Peyer's patch (tissue), 4 donors: ENCODE measurements at regions not wholly inside any gene's neighbourhood (a gene's known extent, or its start where the extent isn't known, plus 50 kb on each side); places are given as distances from the start of the nearest gene placed in this dataset.

ENCODE experiments used
- DNase-seq, 3 donors: peaks; one replicate each; pipeline ENCODE4 v3.0.0-alpha.2; 2017 to 2019
- H3K27ac ChIP-seq, 4 donors: fragments of 200-600 bp; sonication (generic); one replicate each; pipeline ENCODE4 v1.5.1; 2016 to 2019
- H3K27me3 ChIP-seq, 2 donors: fragments of 200-600 bp; sonication (generic); one replicate each; pipeline ENCODE4 v1.5.1; 2019
- H3K36me3 ChIP-seq, 3 donors: fragments of 200-600 bp; sonication (generic); one replicate each; pipeline ENCODE4 v1.5.1; 2016 to 2019
- H3K4me1 ChIP-seq, 4 donors: fragments of 200-600 bp; sonication (generic); one replicate each; pipeline ENCODE4 v1.5.1; 2016 to 2019
- H3K4me3 ChIP-seq, 4 donors: fragments of 200-600 bp; sonication (generic); 1 replicate in 3 of 4; 2 replicates in 1 of 4; pipeline ENCODE4 v1.5.1; 2016 to 2019; ENCODE audit warnings: mild to moderate bottlenecking in 1 of 4
- H3K9me3 ChIP-seq, 4 donors: fragments of 200-600 bp; sonication (generic); one replicate each; pipeline ENCODE4 v1.5.1; 2016 to 2019; ENCODE audit warnings: mild to moderate bottlenecking in 1 of 4
- POLR2A ChIP-seq, 2 donors: fragments of 450-650 bp; IDR thresholded peaks; one replicate each; pipeline ENCODE4 v1.5.1; 2017; ENCODE audit warnings: antibody characterized with exemption in 2 of 2, mild to moderate bottlenecking in 2 of 2, moderate library complexity in 2 of 2
- TF ChIP-seq, protein P1 (sequence below), 6 experiments: fragments of 450-650 bp in 4 of 6; fragments of 200-600 bp in 2 of 6; sonication (generic) in 1 of 6; IDR thresholded peaks; one replicate each; pipeline ENCODE4 v1.5.1; 2017 to 2019; ENCODE audit warnings: antibody characterized with exemption in 6 of 6, mild to moderate bottlenecking in 3 of 6, moderate library complexity in 1 of 6

DNA sequence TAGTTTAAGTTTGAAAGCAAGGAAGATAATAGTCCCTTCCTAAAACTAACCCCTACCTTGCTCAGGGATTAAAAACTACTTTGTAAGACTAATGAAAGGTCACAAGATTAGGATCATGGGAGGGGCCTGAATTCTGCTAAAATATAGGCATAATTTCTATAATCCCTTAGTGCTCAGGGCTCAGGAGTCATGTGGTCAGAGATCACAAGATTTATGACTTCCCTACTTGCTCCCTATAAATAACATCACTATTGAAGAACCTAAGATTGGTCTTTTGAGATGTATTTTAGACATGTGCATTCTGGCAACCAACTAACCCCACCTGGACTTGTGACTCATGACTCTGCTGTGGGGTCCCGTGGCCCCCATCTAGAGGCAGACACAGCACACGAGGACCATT is 81.1 kb downstream of the STMND1 start:
- Histone ChIP-seq H3K27me3 (no peaks in the 10 kb centered on the region), H3K27ac (no peak overlapping the region), H3K36me3 (no peaks in the 10 kb centered on the region), H3K4me3 (no peak overlapping the region), H3K4me1 (no peaks in the 10 kb centered on the region), H3K9me3 (no peaks in the 10 kb centered on the region)
- no peak for DNase-seq
- TF ChIP-seq, protein P1, sequence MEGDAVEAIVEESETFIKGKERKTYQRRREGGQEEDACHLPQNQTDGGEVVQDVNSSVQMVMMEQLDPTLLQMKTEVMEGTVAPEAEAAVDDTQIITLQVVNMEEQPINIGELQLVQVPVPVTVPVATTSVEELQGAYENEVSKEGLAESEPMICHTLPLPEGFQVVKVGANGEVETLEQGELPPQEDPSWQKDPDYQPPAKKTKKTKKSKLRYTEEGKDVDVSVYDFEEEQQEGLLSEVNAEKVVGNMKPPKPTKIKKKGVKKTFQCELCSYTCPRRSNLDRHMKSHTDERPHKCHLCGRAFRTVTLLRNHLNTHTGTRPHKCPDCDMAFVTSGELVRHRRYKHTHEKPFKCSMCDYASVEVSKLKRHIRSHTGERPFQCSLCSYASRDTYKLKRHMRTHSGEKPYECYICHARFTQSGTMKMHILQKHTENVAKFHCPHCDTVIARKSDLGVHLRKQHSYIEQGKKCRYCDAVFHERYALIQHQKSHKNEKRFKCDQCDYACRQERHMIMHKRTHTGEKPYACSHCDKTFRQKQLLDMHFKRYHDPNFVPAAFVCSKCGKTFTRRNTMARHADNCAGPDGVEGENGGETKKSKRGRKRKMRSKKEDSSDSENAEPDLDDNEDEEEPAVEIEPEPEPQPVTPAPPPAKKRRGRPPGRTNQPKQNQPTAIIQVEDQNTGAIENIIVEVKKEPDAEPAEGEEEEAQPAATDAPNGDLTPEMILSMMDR (IDR thresholded peaks at IDR 0.05) = no peak
- TF ChIP-seq POLR2A (IDR thresholded peaks at IDR 0.05) = no peak

- no peak overlapping the region for H3K27ac ChIP-seq
- TF ChIP-seq POLR2A (IDR thresholded peaks at IDR 0.05) = no peak
- TF ChIP-seq, protein P1 (IDR thresholded peaks at IDR 0.05) = no peak
- no peaks in the 10 kb centered on the region for H3K9me3 ChIP-seq
- H3K4me3 ChIP-seq = no peak overlapping the region
- H3K27me3 ChIP-seq = no peaks in the 10 kb centered on the region
- DNase-seq = no peak
- H3K4me1 ChIP-seq = no peaks in the 10 kb centered on the region
- no peaks in the 10 kb centered on the region for H3K36me3 ChIP-seq
Measured at GRCh38 chr6:17186925-17187324, 85.1 kb downstream of the STMND1 start.

GRCh38 chr6:17193106-17193775 is 87.9 kb upstream of the RBM24 start:
- Histone ChIP-seq H3K9me3 (no peaks in the 10 kb centered on the region), H3K4me1 (no peaks in the 10 kb centered on the region), H3K27me3 (no peaks in the 10 kb centered on the region), H3K4me3 (no peak overlapping the region), H3K36me3 (no peaks in the 10 kb centered on the region), H3K27ac (no peak overlapping the region)
- TF ChIP-seq, protein P1 (IDR thresholded peaks at IDR 0.05) = no peak
- no peak for TF ChIP-seq POLR2A (IDR thresholded peaks at IDR 0.05)
- no peak for DNase-seq

DNA sequence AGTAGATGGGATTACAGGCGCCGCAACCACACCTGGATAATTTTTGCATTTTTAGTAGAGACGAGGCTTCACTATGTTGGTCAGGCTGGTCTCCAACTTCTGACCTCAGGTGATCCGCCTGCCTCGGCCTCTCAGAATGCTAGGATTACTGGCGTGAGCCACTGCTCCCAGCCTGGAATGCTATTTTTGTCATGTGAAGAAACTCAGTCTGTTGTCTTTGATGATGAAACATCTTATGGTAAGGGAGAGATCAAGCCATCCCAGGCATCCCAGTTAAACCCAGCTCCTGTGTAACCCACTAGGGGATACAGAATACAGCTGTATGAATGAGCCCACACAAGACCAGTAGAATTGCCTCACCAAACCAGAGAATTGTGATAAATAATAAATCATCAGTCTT is 83.6 kb upstream of the RBM24 start:
- H3K27ac ChIP-seq = no peak overlapping the region
- DNase-seq = no peak
- no peaks in the 10 kb centered on the region for H3K9me3 ChIP-seq
- H3K27me3 ChIP-seq = no peaks in the 10 kb centered on the region
- TF ChIP-seq, protein P1 (IDR thresholded peaks at IDR 0.05) = no peak
- TF ChIP-seq POLR2A (IDR thresholded peaks at IDR 0.05) = no peak
- no peak overlapping the region for H3K4me3 ChIP-seq
- H3K36me3 ChIP-seq = no peaks in the 10 kb centered on the region
- H3K4me1 ChIP-seq = no peaks in the 10 kb centered on the region

DNA sequence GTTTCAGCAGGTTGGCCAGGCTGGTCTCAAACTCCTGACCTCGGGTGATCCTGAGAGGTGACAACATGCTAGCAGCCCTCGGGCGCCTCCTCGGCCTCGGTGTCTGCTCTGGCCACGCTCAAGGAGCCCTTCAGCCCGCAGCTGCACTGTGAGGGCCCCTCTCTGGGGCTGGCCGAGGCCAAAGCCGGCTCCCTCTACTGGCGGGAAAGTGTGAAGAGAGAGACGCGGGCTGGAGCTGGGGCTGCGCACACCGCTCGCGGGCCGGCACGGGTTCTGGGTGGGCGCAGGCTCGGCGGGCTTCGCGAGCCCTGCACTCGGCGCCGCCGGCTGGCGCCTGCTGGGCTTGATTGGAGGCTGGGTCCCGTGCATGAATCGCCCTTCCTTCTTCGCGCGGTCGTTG is 80.8 kb upstream of the RBM24 start:
- DNase-seq = no peak
- TF ChIP-seq, protein P1 (IDR thresholded peaks at IDR 0.05) = no peak
- no peak for TF ChIP-seq POLR2A (IDR thresholded peaks at IDR 0.05)
- Histone ChIP-seq H3K27ac (no peak overlapping the region), H3K4me1 (no peaks in the 10 kb centered on the region), H3K36me3 (no peaks in the 10 kb centered on the region), H3K4me3 (no peak overlapping the region), H3K9me3 (no peaks in the 10 kb centered on the region), H3K27me3 (no peaks in the 10 kb centered on the region)

DNA sequence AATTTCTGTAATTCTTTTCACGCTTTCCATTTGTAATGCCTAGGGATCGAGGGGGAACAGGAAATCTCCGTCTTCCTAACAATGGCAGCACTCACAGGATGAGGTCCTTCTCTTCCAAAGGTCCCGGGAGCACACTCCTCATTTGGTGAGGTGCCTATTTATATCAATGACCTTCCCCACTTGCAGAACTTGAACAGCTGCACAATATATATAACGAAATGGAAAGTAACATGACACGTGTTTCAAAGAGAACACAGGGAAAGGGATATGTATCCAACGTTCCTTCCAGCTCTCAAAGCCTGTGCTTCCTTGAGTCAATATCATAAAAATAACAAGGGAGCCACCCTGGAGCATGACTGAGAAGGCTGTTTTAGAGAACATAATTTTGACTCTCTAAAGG is 78.6 kb upstream of the RBM24 start:
- Histone ChIP-seq H3K27ac (no peak overlapping the region), H3K9me3 (no peaks in the 10 kb centered on the region), H3K36me3 (no peaks in the 10 kb centered on the region), H3K27me3 (no peaks in the 10 kb centered on the region), H3K4me1 (no peaks in the 10 kb centered on the region), H3K4me3 (no peak overlapping the region)
- DNase-seq = no peak
- no peak for TF ChIP-seq POLR2A (IDR thresholded peaks at IDR 0.05)
- TF ChIP-seq, protein P1 (IDR thresholded peaks at IDR 0.05) = no peak
